Hepatocyte (in vitro differentiated cells): ENCODE measurements at regions not wholly inside any gene's neighbourhood (a gene's known extent, or its start where the extent isn't known, plus 50 kb on each side); places are given as distances from the start of the nearest gene placed in this dataset.

Source experiments
- DNase-seq: peaks from one replicate; pipeline ENCODE4 v3.0.0-alpha.2; 2016; ENCODE audit warnings: low spot score
- H2AFZ ChIP-seq: fragments of 200-600 bp; sonication (generic); 2 replicates; pipeline ENCODE4 v1.6.0; 2016; ENCODE audit warnings: antibody characterized with exemption, mild to moderate bottlenecking
- H3K27ac ChIP-seq: fragments of 200-600 bp; sonication (generic); 2 replicates; pipeline ENCODE4 v1.5.1; 2016; ENCODE audit warnings: mild to moderate bottlenecking
- H3K27me3 ChIP-seq: fragments of 200-600 bp; sonication (generic); 2 replicates; pipeline ENCODE4 v1.6.1; 2016
- H3K36me3 ChIP-seq: fragments of 200-600 bp; sonication (generic); replicated peaks from 2 replicates; pipeline ENCODE4 v1.5.1; 2016; ENCODE audit warnings: low read depth; ENCODE audit not compliant: insufficient read depth
- H3K4me1 ChIP-seq: fragments of 200-600 bp; sonication (generic); 2 replicates; pipeline ENCODE4 v1.5.1; 2016; ENCODE audit warnings: mild to moderate bottlenecking, moderate library complexity; ENCODE audit not compliant: insufficient read depth
- H3K4me2 ChIP-seq: fragments of 200-600 bp; sonication (generic); 2 replicates; pipeline ENCODE4 v1.6.0; 2016
- H3K4me3 ChIP-seq: fragments of 200-600 bp; sonication (generic); 2 replicates; pipeline ENCODE4 v1.5.1; 2016; ENCODE audit warnings: mild to moderate bottlenecking
- H3K79me2 ChIP-seq: fragments of 200-600 bp; sonication (generic); 2 replicates; pipeline ENCODE4 v1.6.0; 2017; ENCODE audit warnings: mild to moderate bottlenecking
- H3K9me2 ChIP-seq: fragments of 200-600 bp; sonication (generic); replicated peaks from 2 replicates; pipeline ENCODE4 v1.6.0; 2017; ENCODE audit warnings: mild to moderate bottlenecking; ENCODE audit not compliant: insufficient read depth
- H3K9me3 ChIP-seq: fragments of 200-600 bp; sonication (generic); 2 replicates; pipeline ENCODE4 v1.5.1; 2016; ENCODE audit warnings: low read depth, mild to moderate bottlenecking
- H4K20me1 ChIP-seq: fragments of 200-600 bp; sonication (generic); 2 replicates; pipeline ENCODE4 v1.6.0; 2016; ENCODE audit warnings: mild to moderate bottlenecking; ENCODE audit not compliant: insufficient read depth, poor library complexity, severe bottlenecking
- EZH2 ChIP-seq: fragments of 200-600 bp; sonication (generic); IDR thresholded peaks from 2 replicates; pipeline ENCODE4 v1.6.1; 2016; ENCODE audit warnings: antibody characterized with exemption, mild to moderate bottlenecking, borderline replicate concordance
- EZH2phosphoT487 ChIP-seq: fragments of 200-600 bp; sonication (generic); IDR thresholded peaks from one replicate; pipeline ENCODE4 v1.6.1; 2018; ENCODE audit warnings: antibody characterized with exemption, mild to moderate bottlenecking, low read depth, moderate library complexity; ENCODE audit not compliant: unreplicated experiment, severe bottlenecking
- WGBS: methylation state at CpG from one replicate; pipeline ENCODE4 v1.1.6; 2016; ENCODE audit warnings: low lambda C conversion rate; ENCODE audit errors: missing lambda C conversion rate; 5-methylcytosine and 5-hydroxymethylcytosine counted together
- TF ChIP-seq, protein P1 (sequence below): fragments of 200-600 bp; sonication (generic); IDR thresholded peaks from 2 replicates; pipeline ENCODE4 v1.5.1; 2016; ENCODE audit warnings: antibody characterized with exemption, mild to moderate bottlenecking; ENCODE audit not compliant: poor library complexity

GRCh38 chr3:177346878-177347277, 149.6 kb upstream of the TBL1XR1 start:
- no peaks in the 10 kb centered on the region for H3K9me2 ChIP-seq
- H3K36me3 ChIP-seq, result no peaks in the 10 kb centered on the region
- H3K27ac ChIP-seq, result no peak overlapping the region
- no peak for DNase-seq
- H3K4me1 ChIP-seq, result peaks cover 44% of the 10 kb centered on the region
- no peak overlapping the region for H3K4me3 ChIP-seq
- TF ChIP-seq EZH2phosphoT487 (no peak), EZH2 (no peak)
- TF ChIP-seq, protein P1, sequence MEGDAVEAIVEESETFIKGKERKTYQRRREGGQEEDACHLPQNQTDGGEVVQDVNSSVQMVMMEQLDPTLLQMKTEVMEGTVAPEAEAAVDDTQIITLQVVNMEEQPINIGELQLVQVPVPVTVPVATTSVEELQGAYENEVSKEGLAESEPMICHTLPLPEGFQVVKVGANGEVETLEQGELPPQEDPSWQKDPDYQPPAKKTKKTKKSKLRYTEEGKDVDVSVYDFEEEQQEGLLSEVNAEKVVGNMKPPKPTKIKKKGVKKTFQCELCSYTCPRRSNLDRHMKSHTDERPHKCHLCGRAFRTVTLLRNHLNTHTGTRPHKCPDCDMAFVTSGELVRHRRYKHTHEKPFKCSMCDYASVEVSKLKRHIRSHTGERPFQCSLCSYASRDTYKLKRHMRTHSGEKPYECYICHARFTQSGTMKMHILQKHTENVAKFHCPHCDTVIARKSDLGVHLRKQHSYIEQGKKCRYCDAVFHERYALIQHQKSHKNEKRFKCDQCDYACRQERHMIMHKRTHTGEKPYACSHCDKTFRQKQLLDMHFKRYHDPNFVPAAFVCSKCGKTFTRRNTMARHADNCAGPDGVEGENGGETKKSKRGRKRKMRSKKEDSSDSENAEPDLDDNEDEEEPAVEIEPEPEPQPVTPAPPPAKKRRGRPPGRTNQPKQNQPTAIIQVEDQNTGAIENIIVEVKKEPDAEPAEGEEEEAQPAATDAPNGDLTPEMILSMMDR, result no peak
- H3K27me3 ChIP-seq, result no peaks in the 10 kb centered on the region
- H3K4me2 ChIP-seq, result no peak overlapping the region
- H3K9me3 ChIP-seq, result no peaks in the 10 kb centered on the region
- H3K79me2 ChIP-seq, result no peaks in the 10 kb centered on the region
- H4K20me1 ChIP-seq, result no peaks in the 10 kb centered on the region
- no peak overlapping the region for H2AFZ ChIP-seq

DNA sequence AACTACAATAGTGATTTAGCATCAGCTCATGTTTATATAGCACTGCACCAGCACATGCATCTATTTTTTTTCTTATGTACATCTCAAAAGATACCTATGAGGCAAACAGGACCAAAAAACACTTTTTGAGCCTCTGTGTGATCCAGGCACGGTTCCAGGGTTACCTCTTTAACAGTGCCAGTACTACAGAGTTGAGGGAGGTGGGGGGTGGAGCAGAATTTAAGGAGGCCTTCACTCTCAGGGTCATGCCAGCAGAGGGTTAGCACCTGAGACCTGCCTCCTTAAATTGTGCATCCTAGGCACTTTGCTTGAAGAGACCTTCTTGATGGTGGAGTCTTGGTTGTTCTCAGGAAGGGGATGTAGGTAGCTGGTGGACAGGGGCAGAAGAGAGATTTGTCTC, 150.3 kb upstream of the TBL1XR1 start:
- no peak overlapping the region for H2AFZ ChIP-seq
- H3K4me3 ChIP-seq, result no peak overlapping the region
- DNase-seq, result no peak
- peaks cover 49% of the 10 kb centered on the region for H3K4me1 ChIP-seq
- H3K27ac ChIP-seq, result no peak overlapping the region
- no peaks in the 10 kb centered on the region for H4K20me1 ChIP-seq
- no peaks in the 10 kb centered on the region for H3K9me3 ChIP-seq
- no peaks in the 10 kb centered on the region for H3K27me3 ChIP-seq
- no peaks in the 10 kb centered on the region for H3K79me2 ChIP-seq
- no peaks in the 10 kb centered on the region for H3K9me2 ChIP-seq
- 81% methylated on average over 1 of the region's 1 CpG for WGBS
- no peaks in the 10 kb centered on the region for H3K36me3 ChIP-seq
- no peak overlapping the region for H3K4me2 ChIP-seq
- TF ChIP-seq EZH2phosphoT487, result no peak
- TF ChIP-seq, protein P1, result no peak
- TF ChIP-seq EZH2, result no peak

DNA sequence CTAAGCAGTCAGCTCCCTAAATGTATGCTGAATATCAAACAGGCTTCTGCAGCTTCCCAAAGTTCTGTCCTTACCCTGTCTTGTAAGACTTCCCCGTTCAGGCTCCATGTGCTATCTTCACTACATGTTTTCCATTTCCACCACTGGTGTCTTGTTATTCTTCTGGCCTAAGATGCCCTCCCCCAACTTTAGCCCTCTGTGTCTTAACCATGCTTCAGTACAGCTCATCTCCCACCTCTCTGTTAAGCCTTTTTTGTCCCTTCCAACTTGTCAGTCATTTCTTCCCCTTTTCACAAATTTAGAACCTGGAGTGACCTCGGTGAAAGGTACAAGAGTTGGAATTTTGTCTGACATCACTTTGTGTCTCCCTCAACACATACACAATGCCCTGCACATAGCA, 151.7 kb upstream of the TBL1XR1 start:
- WGBS, result 97% methylated on average over 2 of the region's 2 CpGs
- Histone ChIP-seq H3K79me2 (no peaks in the 10 kb centered on the region), H3K4me1 (peaks cover 35% of the 10 kb centered on the region), H3K9me2 (no peaks in the 10 kb centered on the region), H2AFZ (no peak overlapping the region), H3K9me3 (no peaks in the 10 kb centered on the region), H3K36me3 (no peaks in the 10 kb centered on the region), H3K4me3 (no peak overlapping the region), H3K4me2 (no peak overlapping the region), H3K27ac (peak overlapping the region; percentile 13), H3K27me3 (no peaks in the 10 kb centered on the region), H4K20me1 (no peaks in the 10 kb centered on the region)
- DNase-seq, result no peak
- TF ChIP-seq EZH2, result no peak
- TF ChIP-seq EZH2phosphoT487, result no peak
- TF ChIP-seq, protein P1, result no peak

DNA sequence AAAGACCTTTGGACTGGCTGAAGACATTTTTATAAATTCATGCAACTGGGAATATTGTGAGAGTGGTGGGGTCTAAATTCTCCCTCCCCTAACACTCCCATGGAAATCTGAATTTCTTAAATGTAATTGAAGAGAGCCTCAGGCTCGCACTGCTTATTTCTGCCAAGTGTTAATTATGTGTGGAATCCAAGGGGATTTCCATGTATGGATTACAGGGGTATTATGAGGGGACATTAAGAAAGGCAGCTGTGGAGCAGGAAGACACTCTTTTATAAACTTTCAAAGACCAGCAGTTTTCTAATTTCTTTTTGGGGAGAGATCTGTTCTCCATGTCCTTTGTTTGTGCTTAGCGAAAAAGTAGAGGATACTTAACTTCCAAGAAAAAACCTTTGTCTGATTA, 152.1 kb upstream of the TBL1XR1 start:
- DNase-seq, result no peak
- H2AFZ ChIP-seq, result no peak overlapping the region

More for the DNA sequence above, 152.1 kb upstream of the TBL1XR1 start:
- Histone ChIP-seq H3K4me1 (peaks cover 33% of the 10 kb centered on the region), H3K9me3 (no peaks in the 10 kb centered on the region), H3K27me3 (no peaks in the 10 kb centered on the region), H3K79me2 (no peaks in the 10 kb centered on the region), H3K9me2 (no peaks in the 10 kb centered on the region), H3K36me3 (no peaks in the 10 kb centered on the region), H3K4me2 (no peak overlapping the region), H3K27ac (peak overlapping the region; percentile 13), H4K20me1 (no peaks in the 10 kb centered on the region), H3K4me3 (no peak overlapping the region)
- WGBS, result 79% methylated on average over 2 of the region's 2 CpGs
- TF ChIP-seq EZH2phosphoT487, result no peak
- no peak for TF ChIP-seq EZH2
- TF ChIP-seq, protein P1, result no peak
